GM18951 (cell line): ENCODE measurements at regions not wholly inside any gene's neighbourhood (a gene's known extent, or its start where the extent isn't known, plus 50 kb on each side); places are given as distances from the start of the nearest gene placed in this dataset.

Experiments used
- POLR2A ChIP-seq: IDR thresholded peaks from 4 replicates; pipeline ENCODE4 v1.6.1; 2011; ENCODE audit warnings: mild to moderate bottlenecking; ENCODE audit not compliant: insufficient read length, insufficient read depth; ENCODE audit errors: extremely low read depth
- in situ Hi-C: fragments of 300-500 bp; cut with MboI; formaldehyde crosslinking; loops from one replicate; pipeline ENCODE4 v1.12.0; 2022; ENCODE audit warnings: low sequenced_read_pairs, mixed read lengths, inconsistent platforms; ENCODE audit not compliant: unreplicated experiment

GRCh38 chr12:92436856-92437255 is 265.9 kb upstream of the PLEKHG7 start:
- no peak for TF ChIP-seq POLR2A
- in situ Hi-C loops: no loop called here

- in situ Hi-C loops: no loop called here
- TF ChIP-seq POLR2A: no peak
These were observed 268.2 kb upstream of the PLEKHG7 start for GRCh38 chr12:92434607-92435025.

- TF ChIP-seq POLR2A: no peak
- in situ Hi-C loops: no loop called here
These were observed 269.9 kb upstream of the PLEKHG7 start for GRCh38 chr12:92432724-92433441.

GRCh38 chr12:92431146-92431545 is 271.6 kb upstream of the PLEKHG7 start:
- in situ Hi-C loops: no loop called here

GRCh38 chr12:92426332-92426731 is 276.5 kb upstream of the PLEKHG7 start:
- TF ChIP-seq POLR2A: no peak
- in situ Hi-C loops: no loop called here

More at GRCh38 chr12:92431146-92431545, 271.6 kb upstream of the PLEKHG7 start:
- no peak for TF ChIP-seq POLR2A

- TF ChIP-seq POLR2A: no peak
- in situ Hi-C loops: no loop called here
These were observed 277.6 kb upstream of the PLEKHG7 start for GRCh38 chr12:92425165-92425564.

- TF ChIP-seq POLR2A: no peak
- in situ Hi-C loops: no loop called here
These were observed 278.5 kb upstream of the PLEKHG7 start for GRCh38 chr12:92424338-92424737.

- in situ Hi-C loops: no loop called here
- no peak for TF ChIP-seq POLR2A
These were observed 276.1 kb upstream of the BTG1 start for GRCh38 chr12:92421701-92422100.

GRCh38 chr12:92421042-92421441 is 275.4 kb upstream of the BTG1 start:
- in situ Hi-C loops: no loop called here
- no peak for TF ChIP-seq POLR2A

- no peak for TF ChIP-seq POLR2A
- in situ Hi-C loops: no loop called here
These were observed 273.6 kb upstream of the BTG1 start for GRCh38 chr12:92419201-92419600.

- TF ChIP-seq POLR2A: no peak
- in situ Hi-C loops: no loop called here
These were observed 272.7 kb upstream of the BTG1 start for GRCh38 chr12:92418381-92418780.

GRCh38 chr12:92417373-92417772 is 271.7 kb upstream of the BTG1 start:
- in situ Hi-C loops: no loop called here
- TF ChIP-seq POLR2A: no peak

- no peak for TF ChIP-seq POLR2A
- in situ Hi-C loops: no loop called here
These were observed 270.8 kb upstream of the BTG1 start for GRCh38 chr12:92416385-92416812.

- in situ Hi-C loops: no loop called here
- TF ChIP-seq POLR2A: no peak
These were observed 268.8 kb upstream of the BTG1 start for GRCh38 chr12:92414170-92415070.

- no peak for TF ChIP-seq POLR2A
- in situ Hi-C loops: no loop called here
These were observed 267.6 kb upstream of the BTG1 start for GRCh38 chr12:92413286-92413685.
